MM.1S (cell line): ENCODE measurements at regions not wholly inside any gene's neighbourhood (a gene's known extent, or its start where the extent isn't known, plus 50 kb on each side); places are given as distances from the start of the nearest gene placed in this dataset.

Experiments used
- CTCF ChIP-seq: fragments of 300-600 bp; sonication (generic); IDR thresholded peaks from 2 replicates; pipeline ENCODE4 v1.5.1; 2016; ENCODE audit warnings: antibody characterized with exemption, low read length, mixed read lengths
- EZH2 ChIP-seq: fragments of 300-600 bp; sonication (generic); optimal IDR thresholded peaks from 2 replicates; pipeline ENCODE3; 2017; ENCODE audit warnings: low read depth, mild to moderate bottlenecking, antibody characterized with exemption, low read length, mixed read lengths
- EZH2phosphoT487 ChIP-seq: fragments of 300-600 bp; sonication (generic); IDR thresholded peaks from 2 replicates; pipeline ENCODE4 v1.6.1; 2018; ENCODE audit warnings: antibody characterized with exemption, low read length

GRCh38 chr2:4673025-4673489 lies 969.7 kb downstream of the DCDC2C start:
- TF ChIP-seq CTCF (no peak), EZH2phosphoT487 (no peak), EZH2 (no peak)
